Endothelial cell of umbilical vein (primary cell): ENCODE measurements at regions not wholly inside any gene's neighbourhood (a gene's known extent, or its start where the extent isn't known, plus 50 kb on each side); places are given as distances from the start of the nearest gene placed in this dataset.

Source experiments
- BruUV-seq: library from RNA; stranded (reverse); fragments of 400-500 nt; replicated peaks from 2 replicates; lab custom pipeline; 2021; lab: Mats Ljungman, UMichigan
- CTCF ChIA-PET: fragments of 300-600, 350-600 bp; sonication (Branson Sonifier 250); formaldehyde crosslinking; loops from one replicate; lab custom pipeline; 2021; ENCODE audit warnings: antibody characterized with exemption, inconsistent platforms; lab: Charles Lee
- POLR2A ChIA-PET: fragments of 300-600, 350-600 bp; sonication (Branson Sonifier 250); formaldehyde crosslinking; loops from one replicate; lab custom pipeline; 2021; ENCODE audit warnings: antibody characterized with exemption, inconsistent platforms; lab: Charles Lee
- DNase-seq: peaks from one replicate; pipeline ENCODE4 v3.0.0-alpha.2; 2011; ENCODE audit warnings: low read depth, low spot score
- FAIRE-seq: peaks from 2 replicates; lab custom pipeline; 2011; peaks lifted over from hg19 to GRCh38; lab: Jason Lieb, UNC
- H2AFZ ChIP-seq: 2 replicates; pipeline ENCODE4 v1.6.0; 2012; ENCODE audit warnings: low read depth, low read length, control low read depth, inconsistent platforms
- H3K27ac ChIP-seq: 2 replicates; pipeline ENCODE4 v1.5.1; 2011; ENCODE audit warnings: low read depth, mild to moderate bottlenecking, control low read depth, low read length, moderate library complexity; ENCODE audit not compliant: insufficient read depth
- H3K27me3 ChIP-seq, 2 experiments: 2 replicates each; pipeline versions ENCODE4 v1.6.0 to v1.6.1; 2011; ENCODE audit warnings: low read length in 2 of 2, mixed read lengths in 1 of 2; ENCODE audit not compliant: control insufficient read depth in 2 of 2, insufficient read depth in 2 of 2
- H3K36me3 ChIP-seq, 2 experiments: 2 replicates in 1 of 2; 3 replicates in 1 of 2; pipeline ENCODE4 v1.5.1; 2011; ENCODE audit warnings: low read length in 2 of 2, mild to moderate bottlenecking in 1 of 2, moderate library complexity in 1 of 2; ENCODE audit not compliant: control insufficient read depth in 2 of 2, insufficient read depth in 2 of 2; ENCODE audit errors: extremely low read depth in 1 of 2
- H3K4me1 ChIP-seq: 3 replicates; pipeline ENCODE4 v1.5.1; 2011; ENCODE audit warnings: mild to moderate bottlenecking, low read length; ENCODE audit not compliant: control insufficient read depth, insufficient read depth; ENCODE audit errors: extremely low read depth
- H3K4me2 ChIP-seq: 2 replicates; pipeline ENCODE4 v1.6.1; 2011; ENCODE audit warnings: low read length, control low read depth, mixed read lengths; ENCODE audit not compliant: insufficient read depth
- H3K4me3 ChIP-seq, 3 experiments: fragments of 200-600 bp in 1 of 3; sonication (generic), shearing (Covaris generic) in 1 of 3; replicated peaks in 1 of 3; 2 replicates each; pipeline ENCODE4 v1.5.1; 2011 to 2016; ENCODE audit warnings: control low read depth in 3 of 3, low read length in 3 of 3, mild to moderate bottlenecking in 2 of 3, inconsistent platforms in 1 of 3, low read depth in 1 of 3, moderate library complexity in 1 of 3; ENCODE audit not compliant: insufficient read depth in 1 of 3
- H3K79me2 ChIP-seq: 2 replicates; pipeline ENCODE4 v1.6.0; 2012; ENCODE audit warnings: low read length, inconsistent platforms; ENCODE audit not compliant: control insufficient read depth, insufficient read depth
- H3K9ac ChIP-seq: replicated peaks from 2 replicates; pipeline ENCODE3; 2011; ENCODE audit warnings: low read length, control low read depth; ENCODE audit not compliant: insufficient read depth; ENCODE audit errors: extremely low read depth
- H3K9me1 ChIP-seq: replicated peaks from 3 replicates; pipeline ENCODE4 v1.6.0; 2011; ENCODE audit warnings: mild to moderate bottlenecking, low read length; ENCODE audit not compliant: control insufficient read depth, insufficient read depth; ENCODE audit errors: extremely low read depth
- H3K9me3 ChIP-seq: replicated peaks from 2 replicates; pipeline ENCODE4 v1.5.1; 2012; ENCODE audit warnings: low read length, inconsistent platforms; ENCODE audit not compliant: control insufficient read depth, insufficient read depth
- H4K20me1 ChIP-seq: replicated peaks from 2 replicates; pipeline ENCODE3; 2011; ENCODE audit warnings: mild to moderate bottlenecking, low read length; ENCODE audit not compliant: control insufficient read depth, insufficient read depth; ENCODE audit errors: extremely low read depth
- CTCF ChIP-seq, 2 donors: IDR thresholded peaks; 1 replicate in 1 of 2; 2 replicates in 1 of 2; pipeline ENCODE4 v1.5.1; 2011; ENCODE audit warnings: low read length in 2 of 2, mild to moderate bottlenecking in 2 of 2, moderate library complexity in 2 of 2, control low read depth in 1 of 2, inconsistent platforms in 1 of 2, low read depth in 1 of 2; ENCODE audit not compliant: insufficient read depth in 1 of 2; ENCODE audit errors: extremely low read depth in 1 of 2
- EZH2 ChIP-seq: IDR thresholded peaks from 2 replicates; pipeline ENCODE4 v1.6.1; 2012; ENCODE audit warnings: borderline replicate concordance, low read depth, mild to moderate bottlenecking, moderate library complexity, low read length, inconsistent platforms; ENCODE audit not compliant: severe bottlenecking
- FOS ChIP-seq: IDR thresholded peaks from 2 replicates; pipeline ENCODE4 v1.6.1; 2011; ENCODE audit warnings: mild to moderate bottlenecking, low read length, moderate library complexity, borderline replicate concordance; ENCODE audit not compliant: insufficient read depth
- GATA2 ChIP-seq: IDR thresholded peaks from 2 replicates; pipeline ENCODE4 v1.7.0; 2011; ENCODE audit warnings: low read depth, mild to moderate bottlenecking, moderate library complexity, mixed read lengths, low read length; ENCODE audit not compliant: insufficient read length, insufficient read depth
- JUN ChIP-seq: IDR thresholded peaks from 2 replicates; pipeline ENCODE4 v1.6.1; 2011; ENCODE audit warnings: borderline replicate concordance, low read depth; ENCODE audit not compliant: insufficient read length, insufficient read depth
- MAX ChIP-seq: IDR thresholded peaks from 2 replicates; pipeline ENCODE4 v1.6.1; 2011; ENCODE audit not compliant: insufficient read depth, insufficient read length
- MYC ChIP-seq: IDR thresholded peaks from one replicate; pipeline ENCODE4 v1.6.1; 2011; ENCODE audit warnings: mild to moderate bottlenecking, low read depth, low read length
- POLR2A ChIP-seq: IDR thresholded peaks from 2 replicates; pipeline ENCODE4 v1.6.1; 2012; ENCODE audit warnings: low read depth, mild to moderate bottlenecking, control low read depth, low read length
- POLR2AphosphoS5 ChIP-seq: IDR thresholded peaks from 2 replicates; pipeline ENCODE4 v1.6.1; 2012; ENCODE audit warnings: low read depth, mild to moderate bottlenecking, control low read depth, low read length, moderate library complexity; ENCODE audit not compliant: insufficient read depth
- dilution Hi-C: fragments of 300-500 bp; cut with MboI; formaldehyde crosslinking; loops from one replicate; pipeline ENCODE4 v1.15.0; 2019; ENCODE audit warnings: low sequenced_read_pairs; ENCODE audit not compliant: extremely low pct_ligation_motif_present
- intact Hi-C: fragments of 100-400 bp; cut with micrococcal nuclease; formaldehyde crosslinking; loops from one replicate; pipeline ENCODE4 v1.10.0; 2022

- no peak overlapping the region for H3K4me3 ChIP-seq
- H3K9me1 ChIP-seq: no peaks in the 10 kb centered on the region
- no peaks in the 10 kb centered on the region for H3K4me1 ChIP-seq
- no TSS peak for BruUV-seq
- FAIRE-seq: no peak
- POLR2A ChIA-PET: no interaction called here
- no peaks in the 10 kb centered on the region for H4K20me1 ChIP-seq
- H3K36me3 ChIP-seq: no peaks in the 10 kb centered on the region
- CTCF ChIA-PET: no interaction called here
- no peak overlapping the region for H3K27ac ChIP-seq
- H3K9ac ChIP-seq: no peak overlapping the region
- dilution Hi-C loops: no loop called here
- no peaks in the 10 kb centered on the region for H3K9me3 ChIP-seq
- no peak overlapping the region for H2AFZ ChIP-seq
- no peaks in the 10 kb centered on the region for H3K27me3 ChIP-seq
- no peak for TF ChIP-seq GATA2
- no peak for TF ChIP-seq MYC
- TF ChIP-seq JUN: no peak
- TF ChIP-seq POLR2AphosphoS5: no peak
- no peak for TF ChIP-seq CTCF (IDR thresholded peaks at IDR 0.05; ENCODE audit: extremely low read depth in 1 of 2, insufficient read depth in 1 of 2, low read depth in 1 of 2, low read length in 2 of 2)
- no peak for TF ChIP-seq FOS
- TF ChIP-seq MAX: no peak
- TF ChIP-seq POLR2A: no peak
- no peak for TF ChIP-seq EZH2
- H3K4me2 ChIP-seq: no peak overlapping the region
- intact Hi-C loops: no loop called here
- DNase-seq: no peak
- no peaks in the 10 kb centered on the region for H3K79me2 ChIP-seq
These were observed 152.2 kb upstream of the SYNDIG1 start for GRCh38 chr20:24317224-24317623.
